ENCODE measurements at regions not wholly inside any gene's neighbourhood (a gene's known extent, or its start where the extent isn't known, plus 50 kb on each side); places are given as distances from the start of the nearest gene placed in this dataset.

DNA sequence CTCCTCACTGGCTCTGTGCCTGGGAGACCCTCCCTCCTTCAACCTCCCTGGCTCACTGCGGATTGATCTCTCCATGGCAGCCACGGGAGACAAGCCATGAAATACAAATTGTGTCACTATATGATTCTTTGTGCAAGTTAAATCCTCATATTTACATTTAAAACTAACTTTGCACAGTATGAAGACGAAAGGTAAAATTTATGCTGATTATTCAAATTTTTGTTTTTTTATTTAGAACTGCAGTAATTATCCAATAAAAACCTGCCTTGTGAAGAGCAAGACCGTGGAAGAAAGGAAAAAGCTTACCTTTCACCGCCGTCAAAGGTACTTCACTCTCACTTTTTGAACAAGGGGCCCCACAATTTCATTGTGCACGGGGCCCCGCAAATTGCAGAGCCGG is 436.9 kb downstream of the EIPR1 start:
- H3K4me1 ChIP-seq (replicated peaks in 1 of 2; ENCODE audit: control insufficient read depth in 2 of 2, insufficient read depth in 2 of 2, low read length in 2 of 2), result no peaks in the 10 kb centered on the region
- H3K9me1 ChIP-seq (ENCODE audit: control insufficient read depth, insufficient read depth, low read length), result peaks cover 3% of the 10 kb centered on the region
- in situ Hi-C loops (cut with MboI) (no loop called here), intact Hi-C loops (cut with micrococcal nuclease) (no loop called here)
- H3K27ac ChIP-seq (ENCODE audit: extremely low read depth, low read depth, low read length), result no peak overlapping the region
- FAIRE-seq (no peak), ATAC-seq (no peak), DNase-seq (ENCODE audit: extremely low read depth in 1 of 4, low spot score in 3 of 4) (no peak)
- no TSS peak for BruUV-seq (replicated peaks)
- ChIA-PET CTCF (ENCODE audit: low intra/inter-chr PET ratio) (no interaction called here), POLR2A (no interaction called here)
- H2AFZ ChIP-seq (ENCODE audit: low read depth, low read length), result no peak overlapping the region
- H3K4me3 ChIP-seq, result no peak overlapping the region
- peaks cover 7 to 61% of the 10 kb centered on the region in 2 experiments; a peak in 4 of 5 replicates for H3K27me3 ChIP-seq (ENCODE audit: control insufficient read depth in 2 of 2, insufficient read depth in 2 of 2, low read length in 2 of 2)
- no peaks in the 10 kb centered on the region for H3K79me2 ChIP-seq (ENCODE audit: control insufficient read depth, insufficient read depth, low read length)
- no peaks in the 10 kb centered on the region for H3K9me3 ChIP-seq (replicated peaks; ENCODE audit: control insufficient read depth, insufficient read depth, low read depth, low read length)
- no peaks in the 10 kb centered on the region; the same call in 1 of the 2 replicates for H4K20me1 ChIP-seq (replicated peaks; ENCODE audit: control insufficient read depth, insufficient read depth, low read length)
- no peaks in the 10 kb centered on the region for H3K36me3 ChIP-seq (ENCODE audit: control insufficient read depth, insufficient read depth, low read length)
- H3K4me2 ChIP-seq (ENCODE audit: insufficient read depth, low read length), result no peak overlapping the region
- WGBS (ENCODE audit: insufficient coverage, low coverage, missing lambda C conversion rate), result under 1% methylated on average over 9 of the region's 9 CpGs
- H3K9ac ChIP-seq (ENCODE audit: insufficient read depth in 1 of 2, low read depth in 2 of 2, low read length in 2 of 2), result no peak overlapping the region
- TF ChIP-seq, protein P1, sequence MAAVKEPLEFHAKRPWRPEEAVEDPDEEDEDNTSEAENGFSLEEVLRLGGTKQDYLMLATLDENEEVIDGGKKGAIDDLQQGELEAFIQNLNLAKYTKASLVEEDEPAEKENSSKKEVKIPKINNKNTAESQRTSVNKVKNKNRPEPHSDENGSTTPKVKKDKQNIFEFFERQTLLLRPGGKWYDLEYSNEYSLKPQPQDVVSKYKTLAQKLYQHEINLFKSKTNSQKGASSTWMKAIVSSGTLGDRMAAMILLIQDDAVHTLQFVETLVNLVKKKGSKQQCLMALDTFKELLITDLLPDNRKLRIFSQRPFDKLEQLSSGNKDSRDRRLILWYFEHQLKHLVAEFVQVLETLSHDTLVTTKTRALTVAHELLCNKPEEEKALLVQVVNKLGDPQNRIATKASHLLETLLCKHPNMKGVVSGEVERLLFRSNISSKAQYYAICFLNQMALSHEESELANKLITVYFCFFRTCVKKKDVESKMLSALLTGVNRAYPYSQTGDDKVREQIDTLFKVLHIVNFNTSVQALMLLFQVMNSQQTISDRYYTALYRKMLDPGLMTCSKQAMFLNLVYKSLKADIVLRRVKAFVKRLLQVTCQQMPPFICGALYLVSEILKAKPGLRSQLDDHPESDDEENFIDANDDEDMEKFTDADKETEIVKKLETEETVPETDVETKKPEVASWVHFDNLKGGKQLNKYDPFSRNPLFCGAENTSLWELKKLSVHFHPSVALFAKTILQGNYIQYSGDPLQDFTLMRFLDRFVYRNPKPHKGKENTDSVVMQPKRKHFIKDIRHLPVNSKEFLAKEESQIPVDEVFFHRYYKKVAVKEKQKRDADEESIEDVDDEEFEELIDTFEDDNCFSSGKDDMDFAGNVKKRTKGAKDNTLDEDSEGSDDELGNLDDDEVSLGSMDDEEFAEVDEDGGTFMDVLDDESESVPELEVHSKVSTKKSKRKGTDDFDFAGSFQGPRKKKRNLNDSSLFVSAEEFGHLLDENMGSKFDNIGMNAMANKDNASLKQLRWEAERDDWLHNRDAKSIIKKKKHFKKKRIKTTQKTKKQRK (IDR thresholded peaks at IDR 0.05; ENCODE audit: borderline replicate concordance, low read depth, low read length), result no peak
- no peak for TF ChIP-seq ZNF584 (CRISPR knock-in tag; IDR thresholded peaks at IDR 0.05; ENCODE audit: low read depth)
- TF ChIP-seq RFX1 (IDR thresholded peaks at IDR 0.05), result no peak
- TF ChIP-seq MCM2 (IDR thresholded peaks at IDR 0.05; ENCODE audit: low read depth), result no peak
- no peak for TF ChIP-seq MYBL2 (IDR thresholded peaks at IDR 0.05; ENCODE audit: low read depth)
- TF ChIP-seq MYBL2 (CRISPR knock-in tag; IDR thresholded peaks at IDR 0.05; ENCODE audit: borderline replicate concordance), result no peak
- no peak for TF ChIP-seq ARNT (IDR thresholded peaks at IDR 0.05)
- TF ChIP-seq, protein P2, sequence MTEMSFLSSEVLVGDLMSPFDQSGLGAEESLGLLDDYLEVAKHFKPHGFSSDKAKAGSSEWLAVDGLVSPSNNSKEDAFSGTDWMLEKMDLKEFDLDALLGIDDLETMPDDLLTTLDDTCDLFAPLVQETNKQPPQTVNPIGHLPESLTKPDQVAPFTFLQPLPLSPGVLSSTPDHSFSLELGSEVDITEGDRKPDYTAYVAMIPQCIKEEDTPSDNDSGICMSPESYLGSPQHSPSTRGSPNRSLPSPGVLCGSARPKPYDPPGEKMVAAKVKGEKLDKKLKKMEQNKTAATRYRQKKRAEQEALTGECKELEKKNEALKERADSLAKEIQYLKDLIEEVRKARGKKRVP (CRISPR knock-in tag; IDR thresholded peaks at IDR 0.05), result no peak
- no peak for TF ChIP-seq THRAP3 (IDR thresholded peaks at IDR 0.05; ENCODE audit: borderline replicate concordance)
- TF ChIP-seq NCOA2 (IDR thresholded peaks at IDR 0.05; ENCODE audit: partially characterized antibody in 2 of 2), result no peak
- TF ChIP-seq JUNB (CRISPR knock-in tag; conservative IDR thresholded peaks at IDR 0.05), result no peak
- TF ChIP-seq MAZ (CRISPR knock-in tag; conservative IDR thresholded peaks at IDR 0.05 in 1 of 2, IDR thresholded peaks at IDR 0.05 in 1 of 2), result no peak
- TF ChIP-seq, protein P3, sequence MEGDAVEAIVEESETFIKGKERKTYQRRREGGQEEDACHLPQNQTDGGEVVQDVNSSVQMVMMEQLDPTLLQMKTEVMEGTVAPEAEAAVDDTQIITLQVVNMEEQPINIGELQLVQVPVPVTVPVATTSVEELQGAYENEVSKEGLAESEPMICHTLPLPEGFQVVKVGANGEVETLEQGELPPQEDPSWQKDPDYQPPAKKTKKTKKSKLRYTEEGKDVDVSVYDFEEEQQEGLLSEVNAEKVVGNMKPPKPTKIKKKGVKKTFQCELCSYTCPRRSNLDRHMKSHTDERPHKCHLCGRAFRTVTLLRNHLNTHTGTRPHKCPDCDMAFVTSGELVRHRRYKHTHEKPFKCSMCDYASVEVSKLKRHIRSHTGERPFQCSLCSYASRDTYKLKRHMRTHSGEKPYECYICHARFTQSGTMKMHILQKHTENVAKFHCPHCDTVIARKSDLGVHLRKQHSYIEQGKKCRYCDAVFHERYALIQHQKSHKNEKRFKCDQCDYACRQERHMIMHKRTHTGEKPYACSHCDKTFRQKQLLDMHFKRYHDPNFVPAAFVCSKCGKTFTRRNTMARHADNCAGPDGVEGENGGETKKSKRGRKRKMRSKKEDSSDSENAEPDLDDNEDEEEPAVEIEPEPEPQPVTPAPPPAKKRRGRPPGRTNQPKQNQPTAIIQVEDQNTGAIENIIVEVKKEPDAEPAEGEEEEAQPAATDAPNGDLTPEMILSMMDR (IDR thresholded peaks at IDR 0.05 in 2 of 3, conservative IDR thresholded peaks at IDR 0.05 in 1 of 3; ENCODE audit: insufficient read depth in 2 of 3, low read depth in 1 of 3, low read length in 3 of 3), result no peak
- TF ChIP-seq, protein P4, sequence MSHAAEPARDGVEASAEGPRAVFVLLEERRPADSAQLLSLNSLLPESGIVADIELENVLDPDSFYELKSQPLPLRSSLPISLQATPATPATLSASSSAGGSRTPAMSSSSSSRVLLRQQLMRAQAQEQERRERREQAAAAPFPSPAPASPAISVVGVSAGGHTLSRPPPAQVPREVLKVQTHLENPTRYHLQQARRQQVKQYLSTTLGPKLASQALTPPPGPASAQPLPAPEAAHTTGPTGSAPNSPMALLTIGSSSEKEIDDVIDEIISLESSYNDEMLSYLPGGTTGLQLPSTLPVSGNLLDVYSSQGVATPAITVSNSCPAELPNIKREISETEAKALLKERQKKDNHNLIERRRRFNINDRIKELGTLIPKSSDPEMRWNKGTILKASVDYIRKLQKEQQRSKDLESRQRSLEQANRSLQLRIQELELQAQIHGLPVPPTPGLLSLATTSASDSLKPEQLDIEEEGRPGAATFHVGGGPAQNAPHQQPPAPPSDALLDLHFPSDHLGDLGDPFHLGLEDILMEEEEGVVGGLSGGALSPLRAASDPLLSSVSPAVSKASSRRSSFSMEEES (CRISPR knock-in tag; IDR thresholded peaks at IDR 0.05), result no peak
- TF ChIP-seq L3MBTL2 (IDR thresholded peaks at IDR 0.05), result no peak
- TF ChIP-seq FOXJ3 (CRISPR knock-in tag; IDR thresholded peaks at IDR 0.05), result no peak

All from K562 (cell line).